Naive thymus-derived CD8-positive, alpha-beta T cell (primary cell): ENCODE measurements at regions not wholly inside any gene's neighbourhood (a gene's known extent, or its start where the extent isn't known, plus 50 kb on each side); places are given as distances from the start of the nearest gene placed in this dataset.

ENCODE experiments used
- ATAC-seq, 2 donors: fragments of 150-1000 bp; cut with Tn5 transposase in 1 of 2; sonication (Bioruptor Pico), chemical (Tn5 transposase) in 1 of 2; 1 replicate in 1 of 2; 2 replicates in 1 of 2; pipeline ENCODE4 v1.10.0; 2021; ENCODE audit warnings: mild to moderate bottlenecking in 2 of 2, moderate library complexity in 2 of 2
- POLR2A ChIA-PET: fragments of 350-600 bp; sonication (Branson Sonifier 250); formaldehyde crosslinking; loops from one replicate; lab custom pipeline; 2021; ENCODE audit warnings: antibody characterized with exemption; lab: Charles Lee
- DNase-seq, 10 donors: peaks; one replicate each; pipeline versions ENCODE4 v3.0.0 to v3.0.0-alpha.2; 2020 to 2022
- H3K27ac Mint-ChIP-seq, 10 donors: one replicate each; pipeline ENCODE4 v1.8.0; 2020 to 2022; ENCODE audit warnings: mild to moderate bottlenecking in 10 of 10, mixed read lengths in 10 of 10, moderate library complexity in 4 of 10, inconsistent platforms in 1 of 10
- H3K27me3 Mint-ChIP-seq, 5 donors: one replicate each; pipeline ENCODE4 v1.8.0; 2021 to 2022; ENCODE audit warnings: mixed read lengths in 5 of 5
- H3K36me3 Mint-ChIP-seq, 3 donors: one replicate each; pipeline ENCODE4 v1.8.0; 2020 to 2022; ENCODE audit warnings: mixed read lengths in 3 of 3, mild to moderate bottlenecking in 2 of 3, inconsistent platforms in 1 of 3
- H3K4me1 Mint-ChIP-seq, 4 donors: one replicate each; pipeline ENCODE4 v1.8.0; 2021 to 2022; ENCODE audit warnings: mixed read lengths in 4 of 4
- H3K4me3 Mint-ChIP-seq, 10 donors: one replicate each; pipeline ENCODE4 v1.8.0; 2020 to 2022; ENCODE audit warnings: mild to moderate bottlenecking in 10 of 10, mixed read lengths in 10 of 10, moderate library complexity in 6 of 10, inconsistent platforms in 1 of 10
- H3K9me3 Mint-ChIP-seq, 9 donors: one replicate each; pipeline ENCODE4 v1.8.0; 2020 to 2022; ENCODE audit warnings: mixed read lengths in 9 of 9, mild to moderate bottlenecking in 3 of 9, inconsistent platforms in 1 of 9, moderate library complexity in 1 of 9

DNA sequence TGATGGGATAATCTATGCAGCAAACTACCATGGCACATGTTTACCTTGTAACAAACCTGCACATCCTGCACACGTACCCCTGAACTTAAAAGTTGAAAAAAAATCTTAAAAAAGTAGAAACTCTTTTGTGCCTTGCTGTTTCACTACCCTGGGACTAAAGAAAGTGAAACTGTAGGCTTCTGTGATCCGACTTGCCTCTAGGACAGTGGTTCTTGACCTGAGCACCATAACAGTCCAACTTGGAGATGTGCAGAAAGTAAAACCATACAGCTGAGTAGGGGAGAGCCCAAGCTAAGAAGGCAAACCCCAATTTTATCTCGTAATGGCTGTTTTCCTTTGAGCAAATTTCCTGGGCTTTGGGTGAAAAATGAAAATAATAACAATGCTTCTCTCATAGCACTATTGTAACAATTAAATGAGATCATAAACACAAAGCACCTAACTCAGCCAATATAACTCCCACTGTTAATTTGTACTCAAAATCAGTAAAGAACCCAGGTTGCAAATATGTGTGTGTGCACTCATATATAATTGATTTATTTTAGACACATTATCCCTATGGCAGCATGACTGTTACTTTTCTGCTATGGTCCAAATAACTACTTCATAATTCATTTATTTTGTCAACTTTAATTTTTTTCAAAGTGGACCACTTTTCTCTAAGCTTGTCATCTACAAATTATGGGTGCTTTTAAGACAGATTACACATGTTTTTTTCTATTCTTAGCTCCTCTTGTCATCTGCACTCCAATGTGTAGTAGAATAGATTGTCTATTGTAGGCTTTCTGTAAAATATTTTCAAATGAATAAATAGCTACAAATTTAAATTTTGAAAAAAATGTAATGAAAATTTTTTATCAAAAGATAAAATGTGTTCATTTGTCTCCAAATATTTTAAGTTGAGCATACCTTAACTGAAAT, 334.9 kb downstream of the BTG1 start:
- POLR2A ChIA-PET = interaction anchor here (0.6 to 3.6 kb wide), 8 partner anchors 32 to 760 kb away, joined by 3 to 40 read pairs (median 5); partner anchors contain the start of gene BTG1
- Mint-ChIP-seq H3K4me1 (peaks cover 7 to 34% (median 30%) of the 10 kb centered on the region in 4 donors), H3K27me3 (no peaks in the 10 kb centered on the region), H3K4me3 (peak overlapping the region in 2 of 10 donors; percentile 23 to 77), H3K9me3 (peaks cover 8 to 53% (median 24%) of the 10 kb centered on the region in 9 donors), H3K36me3 (peaks cover 0 to 47% (median 38%) of the 10 kb centered on the region in 3 donors), H3K27ac (peak overlapping the region in 8 of 10 donors; percentile 37 to 94 (median 83))
- no peak for DNase-seq
- no peak for ATAC-seq

DNA sequence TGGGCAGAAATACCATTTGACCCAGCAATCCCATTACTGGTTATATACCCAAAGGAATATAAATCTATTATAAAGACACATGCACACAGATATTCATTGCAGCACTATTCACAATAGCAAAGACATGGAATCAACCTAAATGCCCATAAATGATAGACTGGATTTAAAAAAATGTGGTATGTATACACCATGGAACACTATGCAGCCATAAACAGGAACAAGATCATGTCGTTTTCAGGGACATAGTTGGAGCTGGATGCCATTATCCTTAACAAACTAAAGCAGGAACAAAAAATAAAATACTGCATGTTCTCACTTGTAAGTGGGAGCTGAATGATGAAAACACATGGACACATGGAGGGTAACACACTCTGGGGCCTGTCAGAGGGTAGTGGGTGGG, 335.6 kb downstream of the BTG1 start:
- H3K27me3 Mint-ChIP-seq = no peaks in the 10 kb centered on the region
- H3K4me1 Mint-ChIP-seq = peaks cover 7 to 38% (median 30%) of the 10 kb centered on the region in 4 donors
- H3K9me3 Mint-ChIP-seq = peaks cover 14 to 60% (median 31%) of the 10 kb centered on the region in 9 donors
- H3K4me3 Mint-ChIP-seq = peak overlapping the region in 2 of 10 donors; percentile 23 to 77
- ATAC-seq = no peak
- peaks cover 0 to 52% (median 41%) of the 10 kb centered on the region in 3 donors for H3K36me3 Mint-ChIP-seq
- DNase-seq = no peak
- H3K27ac Mint-ChIP-seq = peak overlapping the region in 7 of 10 donors; percentile 8 to 92 (median 79)
- POLR2A ChIA-PET = interaction anchor here (1.9 to 3.6 kb wide), 3 partner anchors 66 to 335 kb away, joined by 8 to 40 read pairs (median 29); partner anchors contain the start of gene BTG1

DNA sequence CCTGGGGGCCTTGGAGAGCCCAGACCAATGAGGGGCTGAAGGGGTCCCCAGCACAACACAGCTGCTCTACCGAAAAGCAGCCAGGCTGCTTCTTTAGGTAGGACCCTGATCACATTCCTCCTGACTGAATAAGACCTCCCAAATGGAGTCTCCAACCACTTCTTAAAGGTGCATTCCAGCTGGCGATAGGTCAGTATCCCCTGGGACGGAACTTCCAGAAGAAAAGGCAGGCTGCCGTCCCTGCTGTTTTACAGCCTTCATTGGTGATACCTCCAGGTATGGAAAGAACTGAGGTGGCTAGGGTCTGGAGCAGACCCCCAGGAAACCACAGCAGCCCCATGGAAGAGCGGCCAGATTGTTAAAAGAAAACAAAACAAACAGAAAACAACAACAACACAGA, 340.6 kb downstream of the BTG1 start:
- Mint-ChIP-seq H3K27ac (no peak overlapping the region), H3K36me3 (peaks cover 0 to 44% (median 36%) of the 10 kb centered on the region in 3 donors), H3K27me3 (no peaks in the 10 kb centered on the region), H3K4me3 (no peak overlapping the region), H3K4me1 (peaks cover 0 to 13% (median 4%) of the 10 kb centered on the region in 4 donors), H3K9me3 (peaks cover 9 to 51% (median 31%) of the 10 kb centered on the region in 9 donors)
- ATAC-seq (no peak), DNase-seq (no peak)
- POLR2A ChIA-PET = interaction anchor here (0.5 to 0.7 kb wide), 2 partner anchors 341 to 419 kb away, joined by 3 read pairs; partner anchors contain the start of gene BTG1

DNA sequence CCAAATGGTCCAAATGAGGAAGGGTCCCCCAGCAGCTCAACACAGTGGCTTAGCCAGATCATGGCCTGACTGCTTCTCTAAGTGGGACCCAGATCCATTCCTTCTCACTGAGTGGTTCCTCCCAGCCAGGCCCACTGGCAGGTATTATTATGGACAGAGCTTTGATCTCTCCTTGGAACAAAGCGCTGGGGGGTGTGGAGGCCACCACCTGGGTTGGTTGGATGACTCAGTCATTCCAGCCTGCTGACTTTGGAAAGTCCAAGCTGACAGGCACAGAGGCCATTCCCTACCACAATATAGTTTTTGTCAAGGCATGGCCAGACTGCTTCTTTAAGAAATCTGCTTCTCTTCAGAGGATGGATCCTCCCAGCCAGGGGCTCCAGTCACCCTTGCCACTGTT, 341.1 kb downstream of the BTG1 start:
- peak overlapping the region in 1 of 10 donors; percentile 40 for H3K27ac Mint-ChIP-seq
- H3K27me3 Mint-ChIP-seq = no peaks in the 10 kb centered on the region
- POLR2A ChIA-PET = interaction anchor here (0.5 to 0.7 kb wide), 2 partner anchors 341 to 419 kb away, joined by 3 read pairs; partner anchors contain the start of gene BTG1
- peaks cover 0 to 13% (median 3%) of the 10 kb centered on the region in 4 donors for H3K4me1 Mint-ChIP-seq
- H3K4me3 Mint-ChIP-seq = no peak overlapping the region
- peaks cover 9 to 46% (median 31%) of the 10 kb centered on the region in 9 donors for H3K9me3 Mint-ChIP-seq
- DNase-seq (no peak), ATAC-seq (no peak)
- peaks cover 0 to 39% (median 31%) of the 10 kb centered on the region in 3 donors for H3K36me3 Mint-ChIP-seq

DNA sequence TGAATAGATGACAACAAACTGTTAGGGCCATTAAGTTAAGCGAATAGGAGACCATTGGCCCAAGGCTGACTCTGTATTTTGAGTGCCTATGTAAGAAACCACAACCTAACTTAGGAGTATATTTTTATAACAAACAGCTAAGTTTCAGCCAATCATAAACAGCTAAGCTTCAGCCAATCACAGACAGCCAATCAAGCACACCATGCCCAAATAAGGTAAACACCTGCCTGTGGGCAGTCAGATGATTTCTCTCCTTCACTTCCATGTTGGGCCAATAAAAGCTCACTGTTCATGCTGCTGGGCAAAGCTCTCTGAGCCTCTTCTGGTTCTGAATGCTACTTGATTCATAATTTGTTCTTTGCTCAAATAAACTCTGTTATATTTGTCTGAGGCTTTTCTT, 344.6 kb downstream of the BTG1 start:
- no peak for DNase-seq
- peaks cover 0 to 5% (median 0%) of the 10 kb centered on the region in 4 donors for H3K4me1 Mint-ChIP-seq
- H3K36me3 Mint-ChIP-seq = peaks cover 0 to 8% (median 6%) of the 10 kb centered on the region in 3 donors
- POLR2A ChIA-PET = no interaction called here
- H3K27ac Mint-ChIP-seq = no peak overlapping the region
- no peak overlapping the region for H3K4me3 Mint-ChIP-seq
- peaks cover 7 to 11% (median 10%) of the 10 kb centered on the region in 9 donors for H3K9me3 Mint-ChIP-seq
- ATAC-seq = no peak
- peaks cover 0 to 1% (median 0%) of the 10 kb centered on the region in 5 donors for H3K27me3 Mint-ChIP-seq

DNA sequence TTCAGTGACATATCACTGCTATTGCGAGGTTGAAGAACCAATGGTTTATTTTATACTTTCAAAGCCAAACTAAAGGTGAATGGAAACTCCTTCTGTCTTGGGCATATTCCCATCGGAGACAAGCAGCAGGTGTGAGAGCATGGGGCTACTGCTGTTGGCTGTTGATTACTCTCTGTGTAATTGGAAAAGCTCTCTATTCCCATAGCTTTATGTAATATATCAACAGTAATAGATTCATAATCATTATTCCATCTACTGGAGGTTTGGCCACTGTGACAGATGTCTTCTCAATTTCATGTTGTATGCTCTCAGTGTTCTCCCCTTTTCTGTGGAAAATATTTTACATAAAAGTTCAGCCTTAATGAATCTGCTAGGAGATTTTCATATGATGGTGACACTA, 352.0 kb downstream of the BTG1 start:
- Mint-ChIP-seq H3K36me3 (peaks cover 0 to 6% (median 0%) of the 10 kb centered on the region in 3 donors), H3K27me3 (peaks cover 0 to 1% (median 0%) of the 10 kb centered on the region in 5 donors), H3K27ac (no peak overlapping the region), H3K4me1 (peaks cover 0 to 8% (median 3%) of the 10 kb centered on the region in 4 donors), H3K4me3 (no peak overlapping the region), H3K9me3 (no peaks in the 10 kb centered on the region)
- POLR2A ChIA-PET = interaction anchor here (0.7 kb wide), 1 partner anchor 329 kb away, joined by 3 read pairs; no protein-coding TSS in a partner anchor
- ATAC-seq = no peak
- no peak for DNase-seq

DNA sequence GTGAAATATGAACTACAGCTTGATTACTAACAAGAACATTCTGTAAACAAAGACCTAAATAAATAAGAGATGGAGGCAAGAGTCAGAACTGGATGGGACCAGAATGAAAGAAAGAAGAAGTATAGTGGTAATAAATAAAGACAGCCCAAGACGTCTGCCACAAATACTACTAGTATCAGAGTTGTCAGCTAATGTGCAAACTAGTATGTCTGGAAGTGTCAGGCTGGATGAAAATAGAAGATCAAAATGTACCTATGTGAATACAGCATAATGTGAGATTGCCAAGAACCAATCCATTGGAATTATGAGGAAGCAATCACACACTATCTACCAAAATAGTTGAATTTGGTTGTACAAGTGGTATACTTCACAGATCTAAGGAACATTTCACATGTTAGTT, 353.0 kb downstream of the BTG1 start:
- no peak overlapping the region for H3K4me3 Mint-ChIP-seq
- ATAC-seq (no peak), DNase-seq (no peak)
- H3K27me3 Mint-ChIP-seq = peaks cover 0 to 1% (median 0%) of the 10 kb centered on the region in 5 donors
- peaks cover 0 to 6% (median 0%) of the 10 kb centered on the region in 3 donors for H3K36me3 Mint-ChIP-seq
- H3K9me3 Mint-ChIP-seq = no peaks in the 10 kb centered on the region
- H3K27ac Mint-ChIP-seq = no peak overlapping the region
- POLR2A ChIA-PET = interaction anchor here (1.4 kb wide), 1 partner anchor 14 kb away, joined by 4 read pairs; no protein-coding TSS in a partner anchor
- peaks cover 2 to 11% (median 7%) of the 10 kb centered on the region in 4 donors for H3K4me1 Mint-ChIP-seq

DNA sequence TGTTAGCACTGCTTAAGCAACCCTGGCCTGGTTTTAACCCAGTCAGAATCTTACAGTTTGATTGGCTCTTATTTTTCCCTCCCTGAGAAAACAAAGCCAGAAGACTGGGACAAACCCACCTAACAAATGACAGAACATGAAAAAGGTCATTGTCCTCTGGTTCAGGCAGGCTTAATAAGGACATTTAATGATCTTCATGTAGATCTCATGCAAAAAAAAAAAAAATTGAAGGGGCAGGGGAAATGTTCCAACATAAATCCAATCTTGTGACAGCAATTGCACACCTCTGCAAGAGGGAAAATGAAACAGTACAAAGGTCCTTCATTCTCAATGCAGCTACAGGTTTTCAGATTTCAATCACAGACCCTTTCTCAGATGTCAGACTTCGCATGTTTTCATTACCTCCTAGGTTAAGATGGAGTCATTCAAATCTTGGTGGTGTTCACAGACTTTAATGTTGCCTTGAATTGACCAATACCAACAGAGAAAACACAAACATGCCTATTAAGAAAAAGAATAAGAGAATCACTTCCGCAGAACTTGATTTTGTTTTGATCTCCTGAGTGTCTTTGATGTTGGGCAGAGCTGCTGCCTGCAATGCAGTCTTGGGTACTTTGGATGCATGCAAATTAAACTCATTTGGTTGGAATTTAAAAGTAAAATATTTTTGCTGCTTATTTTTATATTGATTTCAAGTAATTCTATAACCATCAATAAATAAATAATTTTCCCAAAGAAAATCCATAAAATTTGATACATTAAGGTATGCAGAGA, 359.0 kb downstream of the BTG1 start:
- POLR2A ChIA-PET = interaction anchor here (0.5 to 1.9 kb wide), 4 partner anchors 7 to 359 kb away, joined by 3 to 8 read pairs (median 4); partner anchors contain the start of gene BTG1
- H3K4me1 Mint-ChIP-seq = peaks cover 9 to 34% (median 28%) of the 10 kb centered on the region in 4 donors
- peak in 4 of 10 donors; percentile 4 to 37 (median 17) for DNase-seq
- H3K27ac Mint-ChIP-seq = peak overlapping the region; percentile 4 to 90 (median 58)
- peak; percentile 76 to 84 for ATAC-seq
- peaks cover 0 to 6% (median 0%) of the 10 kb centered on the region in 9 donors for H3K9me3 Mint-ChIP-seq
- no peaks in the 10 kb centered on the region for H3K27me3 Mint-ChIP-seq
- peaks cover 0 to 6% (median 0%) of the 10 kb centered on the region in 3 donors for H3K36me3 Mint-ChIP-seq
- peak overlapping the region; percentile 7 to 77 (median 47) for H3K4me3 Mint-ChIP-seq

DNA sequence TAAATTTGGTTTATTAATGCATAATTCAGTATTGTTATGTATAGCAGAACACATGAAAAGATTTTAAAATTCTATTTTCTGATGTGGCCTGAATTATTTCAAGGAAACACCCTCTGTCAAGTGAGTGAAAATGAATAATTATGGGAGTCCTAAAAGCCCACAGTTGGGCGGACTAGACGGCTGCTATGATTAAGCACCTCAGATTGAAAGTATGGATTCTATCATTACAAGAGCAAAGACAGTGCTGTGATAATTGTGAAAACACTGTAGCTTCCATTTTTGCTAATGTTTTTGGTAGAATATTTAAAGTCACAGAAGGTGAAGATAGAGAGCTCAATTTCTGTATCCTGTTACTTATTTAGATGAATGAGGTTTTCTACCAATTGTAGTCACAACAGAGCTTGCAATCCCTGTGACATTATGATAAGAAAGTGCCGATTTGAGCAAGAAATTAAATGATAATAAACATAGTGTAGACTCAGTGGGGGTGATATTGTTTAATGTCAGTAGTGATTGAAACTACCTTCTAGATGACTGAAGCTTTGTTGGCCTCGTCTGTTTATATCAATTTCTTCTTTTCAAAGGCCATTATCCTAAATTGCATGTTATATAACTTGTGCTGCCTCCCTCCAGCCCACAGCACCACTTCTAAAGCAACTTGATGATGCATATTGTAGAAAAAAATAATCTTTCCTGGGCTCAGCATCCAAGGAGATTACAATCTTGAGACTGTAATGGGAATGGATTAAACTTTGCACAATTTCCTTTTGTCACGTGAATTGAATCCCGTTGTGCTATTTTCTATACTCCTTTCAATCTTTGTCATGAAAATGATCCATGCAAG, 359.8 kb downstream of the BTG1 start:
- DNase-seq (peak in 1 of 10 donors; percentile 12), ATAC-seq (peak in 1 of 2 donors; percentile 44)
- POLR2A ChIA-PET = interaction anchor here (1.2 kb wide), 1 partner anchor 10 kb away, joined by 4 read pairs; no protein-coding TSS in a partner anchor
- Mint-ChIP-seq H3K4me1 (peaks cover 9 to 35% (median 28%) of the 10 kb centered on the region in 4 donors), H3K9me3 (peaks cover 0 to 6% (median 0%) of the 10 kb centered on the region in 9 donors), H3K4me3 (peak overlapping the region in 8 of 10 donors; percentile 30 to 77 (median 52)), H3K27ac (peak overlapping the region; percentile 4 to 90 (median 58)), H3K36me3 (peaks cover 0 to 3% (median under 1%) of the 10 kb centered on the region in 3 donors), H3K27me3 (no peaks in the 10 kb centered on the region)

DNA sequence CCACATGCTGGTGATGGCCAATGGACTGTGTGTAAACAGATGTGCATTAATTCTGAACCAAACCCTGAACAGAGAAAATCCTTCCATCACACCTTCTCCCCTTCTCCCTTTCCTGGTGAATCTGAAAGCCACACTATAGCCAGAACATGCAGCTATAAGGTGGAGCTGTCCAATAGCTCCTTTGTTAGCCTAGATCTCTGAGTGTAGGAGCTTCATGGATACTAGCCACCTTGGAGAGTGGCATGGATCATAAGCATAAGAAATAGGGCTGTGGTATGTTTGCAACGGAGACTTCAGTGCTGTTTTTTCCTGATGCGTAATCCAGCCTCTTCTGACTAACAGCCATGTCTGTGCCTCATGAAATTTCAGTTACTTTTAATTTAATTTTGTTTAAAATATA, 364.5 kb downstream of the BTG1 start:
- no peaks in the 10 kb centered on the region for H3K27me3 Mint-ChIP-seq
- POLR2A ChIA-PET = interaction anchor here (0.8 kb wide), 1 partner anchor 365 kb away, joined by 3 read pairs; no protein-coding TSS in a partner anchor
- DNase-seq (no peak), ATAC-seq (no peak)
- peaks cover 0 to 3% (median 0%) of the 10 kb centered on the region in 3 donors for H3K36me3 Mint-ChIP-seq
- peak overlapping the region in 1 of 10 donors; percentile 2 for H3K4me3 Mint-ChIP-seq
- peaks cover 14 to 52% (median 38%) of the 10 kb centered on the region in 4 donors for H3K4me1 Mint-ChIP-seq
- H3K9me3 Mint-ChIP-seq = peaks cover 0 to 6% (median 0%) of the 10 kb centered on the region in 9 donors
- H3K27ac Mint-ChIP-seq = peak overlapping the region in 2 of 10 donors; percentile 17 to 85
